Ishikawa (cell line): ENCODE measurements at regions not wholly inside any gene's neighbourhood (a gene's known extent, or its start where the extent isn't known, plus 50 kb on each side); places are given as distances from the start of the nearest gene placed in this dataset.

ENCODE experiments used
- CEBPB ChIP-seq: IDR thresholded peaks from 2 replicates; pipeline ENCODE4 v1.6.1; 2012
- CREB1 ChIP-seq: IDR thresholded peaks from 2 replicates; pipeline ENCODE4 v1.6.1; 2012; ENCODE audit warnings: low read depth
- EGR1 ChIP-seq: IDR thresholded peaks from 2 replicates; pipeline ENCODE4 v1.6.1; 2012
- EP300 ChIP-seq: IDR thresholded peaks from 2 replicates; pipeline ENCODE4 v1.6.1; 2012; ENCODE audit warnings: borderline replicate concordance
- FOXM1 ChIP-seq: IDR thresholded peaks from 2 replicates; pipeline ENCODE4 v1.6.1; 2012; ENCODE audit warnings: low read depth, borderline replicate concordance
- NFIC ChIP-seq: IDR thresholded peaks from 2 replicates; pipeline ENCODE4 v1.6.1; 2012
- RAD21 ChIP-seq: IDR thresholded peaks from 2 replicates; pipeline ENCODE4 v1.6.1; 2012; ENCODE audit warnings: low read depth
- REST ChIP-seq: IDR thresholded peaks from 2 replicates; pipeline ENCODE4 v1.6.1; 2012; ENCODE audit warnings: low read depth, mild to moderate bottlenecking
- TAF1 ChIP-seq: IDR thresholded peaks from 2 replicates; pipeline ENCODE4 v1.6.1; 2012; ENCODE audit warnings: low read depth, mild to moderate bottlenecking
- TCF12 ChIP-seq: IDR thresholded peaks from 2 replicates; pipeline ENCODE4 v1.6.1; 2012; ENCODE audit warnings: low read depth
- TEAD4 ChIP-seq: IDR thresholded peaks from 2 replicates; pipeline ENCODE4 v1.6.1; 2012
- USF1 ChIP-seq: IDR thresholded peaks from 2 replicates; pipeline ENCODE4 v1.6.1; 2012
- YY1 ChIP-seq: IDR thresholded peaks from 2 replicates; pipeline ENCODE4 v1.6.1; 2012; ENCODE audit warnings: low read depth
- ZBTB7A ChIP-seq: IDR thresholded peaks from 2 replicates; pipeline ENCODE4 v1.6.1; 2012; ENCODE audit warnings: low read depth
- TF ChIP-seq, protein P1 (sequence below): IDR thresholded peaks from 2 replicates; pipeline ENCODE4 v1.6.1; 2012

GRCh38 chrX:45681891-45682290 lies 481.2 kb upstream of the DIPK2B start:
- TF ChIP-seq TAF1 (no peak), YY1 (no peak), CEBPB (no peak), EP300 (no peak), TEAD4 (no peak), TCF12 (no peak)
- TF ChIP-seq, protein P1, sequence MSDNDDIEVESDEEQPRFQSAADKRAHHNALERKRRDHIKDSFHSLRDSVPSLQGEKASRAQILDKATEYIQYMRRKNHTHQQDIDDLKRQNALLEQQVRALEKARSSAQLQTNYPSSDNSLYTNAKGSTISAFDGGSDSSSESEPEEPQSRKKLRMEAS = no peak

- TF ChIP-seq FOXM1 = no peak
- TF ChIP-seq CREB1 = no peak
- no peak for TF ChIP-seq USF1
- TF ChIP-seq NFIC = no peak
- TF ChIP-seq, protein P1 = no peak
- TF ChIP-seq TCF12 = no peak
- no peak for TF ChIP-seq EGR1
- no peak for TF ChIP-seq EP300
- TF ChIP-seq REST = no peak
- TF ChIP-seq CEBPB = no peak
- TF ChIP-seq RAD21 = no peak
- TF ChIP-seq TAF1 = no peak
These were observed 469.2 kb upstream of the DIPK2B start for GRCh38 chrX:45669715-45670340.

DNA sequence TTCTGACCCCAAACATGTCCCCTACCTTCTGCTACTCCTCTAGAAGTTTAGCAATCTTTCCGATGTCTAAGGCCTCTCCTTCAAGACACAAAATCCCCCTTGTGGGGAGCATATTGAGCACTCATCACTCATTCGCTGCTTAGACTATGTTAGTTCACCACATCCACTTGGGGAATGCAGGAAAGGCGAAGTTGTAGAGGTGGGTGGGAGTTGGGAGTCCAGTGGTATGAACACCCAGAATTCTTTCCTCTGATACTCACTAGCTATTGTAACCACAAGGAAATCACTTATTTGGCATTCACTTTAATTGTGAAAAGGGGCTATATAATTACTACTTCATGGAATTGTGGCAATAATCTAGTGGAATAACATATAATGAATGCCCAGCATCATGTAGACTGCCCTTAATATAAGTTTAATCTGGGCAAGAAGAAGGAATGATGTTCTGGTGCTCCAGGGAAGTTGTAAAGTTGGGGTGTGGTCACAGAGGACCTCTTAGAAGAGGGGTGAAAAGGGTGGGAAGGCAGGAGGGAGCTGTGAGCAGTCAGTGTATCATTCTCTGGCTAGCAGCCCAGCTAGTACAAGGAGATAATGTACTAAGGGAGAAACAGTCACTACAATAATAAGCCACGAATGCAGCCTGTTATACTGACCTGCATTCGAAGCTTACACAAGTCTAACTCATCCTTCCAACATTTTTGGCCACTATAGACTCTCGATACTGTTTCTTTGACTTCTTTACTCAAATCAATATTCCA lies 468.2 kb upstream of the DIPK2B start:
- no peak for TF ChIP-seq FOXM1

DNA sequence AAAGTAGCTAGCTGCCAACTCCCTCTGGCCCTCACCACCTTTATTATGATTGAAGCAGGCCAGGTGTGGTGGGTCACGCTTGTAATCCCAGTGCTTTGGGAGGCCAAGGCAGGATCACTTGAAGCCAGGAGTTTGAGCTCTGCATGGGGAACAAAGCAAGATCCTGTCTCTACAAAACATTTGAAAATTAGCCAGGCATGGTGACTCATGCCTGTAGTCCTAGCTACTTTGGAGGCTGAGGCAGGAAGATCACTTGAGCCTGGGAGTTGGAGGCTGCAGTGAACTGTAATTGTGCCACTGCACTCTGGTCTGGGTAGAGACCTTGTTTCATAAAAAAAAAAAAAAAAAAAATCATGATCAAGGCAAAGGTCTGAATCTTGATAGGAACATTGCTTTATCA lies 467.0 kb upstream of the DIPK2B start:
- no peak for TF ChIP-seq USF1

GRCh38 chrX:45664727-45665290 lies 464.1 kb upstream of the DIPK2B start:
- TF ChIP-seq CREB1 (no peak), EP300 (no peak), RAD21 (no peak), ZBTB7A (no peak), YY1 (no peak), TAF1 (no peak), EGR1 (no peak)
- TF ChIP-seq, protein P1 = no peak

DNA sequence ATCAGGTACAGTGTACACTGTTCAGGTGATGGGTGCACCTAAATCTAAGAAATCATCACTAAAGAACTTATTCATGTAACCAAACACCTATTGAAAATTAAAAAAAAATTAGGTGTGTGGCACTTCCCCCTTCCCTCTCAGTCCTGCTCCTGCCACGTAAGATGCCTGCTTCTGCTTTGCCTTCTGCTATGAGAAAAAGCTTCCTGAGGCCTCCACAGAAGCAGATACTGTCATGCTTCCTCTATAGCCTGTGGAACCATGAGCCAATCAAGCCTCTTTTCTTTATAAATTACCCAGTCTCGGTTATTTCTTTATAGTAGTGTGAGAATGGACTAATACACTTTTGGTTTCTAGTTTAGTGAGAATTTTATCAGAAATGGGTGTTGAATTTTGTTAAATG lies 459.8 kb upstream of the DIPK2B start:
- TF ChIP-seq ZBTB7A (no peak), REST (no peak), USF1 (no peak), EGR1 (no peak)
